Tibial nerve (tissue), 4 donors: ENCODE measurements at regions not wholly inside any gene's neighbourhood (a gene's known extent, or its start where the extent isn't known, plus 50 kb on each side); places are given as distances from the start of the nearest gene placed in this dataset. TPM values are rescaled to one million over a fixed set of nuclear protein-coding genes. Genes with fewer than 3 reads are reported as not detected.
"Not testable (repeated sequence)": the region's sequence is repeated elsewhere in the genome, so short reads cannot be mapped to it uniquely, and the experiment has no call there.

Experiments used
- DNase-seq, 2 donors: peaks; one replicate each; pipeline ENCODE4 v3.0.0-alpha.2; 2019; ENCODE audit warnings: low spot score in 2 of 2
- H3K27ac ChIP-seq, 4 donors: fragments of 200-600 bp; sonication (generic) in 3 of 4; one replicate each; pipeline ENCODE4 v1.5.1; 2017 to 2019; ENCODE audit warnings: mild to moderate bottlenecking in 1 of 4
- H3K27me3 ChIP-seq, 2 donors: fragments of 200-600 bp; sonication (generic) in 1 of 2; one replicate each; pipeline versions ENCODE4 v1.5.1 to v1.6.0; 2017 to 2019
- H3K36me3 ChIP-seq, 3 donors: fragments of 200-600 bp; sonication (generic); one replicate each; pipeline ENCODE4 v1.5.1; 2018 to 2019
- H3K4me1 ChIP-seq, 4 donors: fragments of 200-600 bp; sonication (generic) in 3 of 4; one replicate each; pipeline ENCODE4 v1.5.1; 2017 to 2019
- H3K4me3 ChIP-seq, 4 donors: fragments of 200-600 bp; sonication (generic) in 3 of 4; one replicate each; pipeline ENCODE4 v1.5.1; 2017 to 2019; ENCODE audit warnings: mild to moderate bottlenecking in 1 of 4, moderate library complexity in 1 of 4
- H3K9me3 ChIP-seq, 4 donors: fragments of 200-600 bp; sonication (generic) in 3 of 4; one replicate each; pipeline ENCODE4 v1.5.1; 2017 to 2019
- CTCF ChIP-seq, 5 experiments: fragments of 200-600 bp in 3 of 5; fragments of 450-650 bp in 2 of 5; sonication (generic) in 3 of 5; IDR thresholded peaks; one replicate each; pipeline ENCODE4 v1.5.1; 2016 to 2019; ENCODE audit warnings: antibody characterized with exemption in 5 of 5, mild to moderate bottlenecking in 3 of 5, moderate library complexity in 2 of 5
- EP300 ChIP-seq, 2 donors: sonication (generic); formaldehyde crosslinking; IDR thresholded peaks; one replicate each; pipeline ENCODE4 v1.6.1; 2017; ENCODE audit warnings: antibody characterized with exemption in 2 of 2, mild to moderate bottlenecking in 1 of 2
- POLR2A ChIP-seq, 2 donors: fragments of 450-650 bp; IDR thresholded peaks; one replicate each; pipeline ENCODE4 v1.6.1; 2017; ENCODE audit warnings: antibody characterized with exemption in 2 of 2, mild to moderate bottlenecking in 2 of 2, moderate library complexity in 2 of 2
- WGBS, 2 donors: methylation state at CpG; one replicate each; pipeline ENCODE4 v1.1.5; 2018; 5-methylcytosine and 5-hydroxymethylcytosine counted together
- small RNA-seq: library from RNA; depleted of rRNA; stranded (forward); fragments of <200 nt; gene quantifications from one replicate; pipeline ENCODE3, GENCODE V24; 2016

GRCh38 chr5:62248192-62248591 is 57.8 kb upstream of the KIF2A start:
- not testable (repeated sequence) for H3K4me3 ChIP-seq, DNase-seq, H3K27me3 ChIP-seq, H3K9me3 ChIP-seq, H3K36me3 ChIP-seq, H3K4me1 ChIP-seq, H3K27ac ChIP-seq
- 94 to 95% methylated on average over 6 of the region's 6 CpGs for WGBS, 2 donors

GRCh38 chr5:62250085-62250484 is 55.9 kb upstream of the KIF2A start:
- H3K36me3 ChIP-seq, H3K4me1 ChIP-seq, H3K27ac ChIP-seq, H3K9me3 ChIP-seq, H3K4me3 ChIP-seq, DNase-seq, H3K27me3 ChIP-seq: not testable (repeated sequence)
- 78 to 80% methylated on average over 3 of the region's 3 CpGs for WGBS, 2 donors

- H3K4me3 ChIP-seq, H3K9me3 ChIP-seq, H3K27me3 ChIP-seq, H3K4me1 ChIP-seq, H3K36me3 ChIP-seq, DNase-seq, H3K27ac ChIP-seq: not testable (repeated sequence)
- WGBS, 2 donors: 81 to 87% methylated on average over 4 of the region's 4 CpGs
Measured at GRCh38 chr5:62250919-62251318, 55.1 kb upstream of the KIF2A start.

GRCh38 chr5:62252519-62252918 is 53.5 kb upstream of the KIF2A start:
- 90 to 96% methylated on average over 2 of the region's 2 CpGs for WGBS, 2 donors
- not testable (repeated sequence) for H3K36me3 ChIP-seq, H3K27me3 ChIP-seq, H3K27ac ChIP-seq, H3K4me1 ChIP-seq, H3K4me3 ChIP-seq, DNase-seq, H3K9me3 ChIP-seq

- H3K36me3 ChIP-seq, DNase-seq, H3K4me1 ChIP-seq, H3K27ac ChIP-seq, H3K4me3 ChIP-seq, H3K27me3 ChIP-seq, H3K9me3 ChIP-seq: not testable (repeated sequence)
- 73 to 85% methylated on average over 1 of the region's 1 CpG for WGBS, 2 donors
Measured at GRCh38 chr5:62255551-62255950, 50.5 kb upstream of the KIF2A start.

- DNase-seq: no peak
- H3K36me3 ChIP-seq: no peaks in the 10 kb centered on the region
- no peaks in the 10 kb centered on the region for H3K9me3 ChIP-seq
- 27 to 35% methylated on average over 8 of the region's 8 CpGs for WGBS, 2 donors
- no peak overlapping the region for H3K27ac ChIP-seq
- no peaks in the 10 kb centered on the region for H3K27me3 ChIP-seq
- TF ChIP-seq POLR2A (IDR thresholded peaks at IDR 0.05) (no peak), CTCF (IDR thresholded peaks at IDR 0.05) (no peak), EP300 (IDR thresholded peaks at IDR 0.05) (no peak)
- H3K4me1 ChIP-seq: peaks cover 0 to 10% (median 0%) of the 10 kb centered on the region in 4 donors
- no peak overlapping the region for H3K4me3 ChIP-seq
Measured at GRCh38 chr5:62256161-62257019, 49.6 kb upstream of the KIF2A start.

Small RNAs in the stretch of these regions (small RNA-seq; reads per million reads assigned to genes)
- not detected for gene RN7SKP157
- not detected for gene RNU6-913P
